Hepatocyte (in vitro differentiated cells): ENCODE measurements at regions not wholly inside any gene's neighbourhood (a gene's known extent, or its start where the extent isn't known, plus 50 kb on each side); places are given as distances from the start of the nearest gene placed in this dataset.

ENCODE experiments used
- DNase-seq: peaks from one replicate; pipeline ENCODE4 v3.0.0-alpha.2; 2016; ENCODE audit warnings: low spot score
- H2AFZ ChIP-seq: fragments of 200-600 bp; sonication (generic); 2 replicates; pipeline ENCODE4 v1.6.0; 2016; ENCODE audit warnings: antibody characterized with exemption, mild to moderate bottlenecking
- H3K27ac ChIP-seq: fragments of 200-600 bp; sonication (generic); 2 replicates; pipeline ENCODE4 v1.5.1; 2016; ENCODE audit warnings: mild to moderate bottlenecking
- H3K27me3 ChIP-seq: fragments of 200-600 bp; sonication (generic); 2 replicates; pipeline ENCODE4 v1.6.1; 2016
- H3K36me3 ChIP-seq: fragments of 200-600 bp; sonication (generic); replicated peaks from 2 replicates; pipeline ENCODE4 v1.5.1; 2016; ENCODE audit warnings: low read depth; ENCODE audit not compliant: insufficient read depth
- H3K4me1 ChIP-seq: fragments of 200-600 bp; sonication (generic); 2 replicates; pipeline ENCODE4 v1.5.1; 2016; ENCODE audit warnings: mild to moderate bottlenecking, moderate library complexity; ENCODE audit not compliant: insufficient read depth
- H3K4me2 ChIP-seq: fragments of 200-600 bp; sonication (generic); 2 replicates; pipeline ENCODE4 v1.6.0; 2016
- H3K4me3 ChIP-seq: fragments of 200-600 bp; sonication (generic); 2 replicates; pipeline ENCODE4 v1.5.1; 2016; ENCODE audit warnings: mild to moderate bottlenecking
- H3K79me2 ChIP-seq: fragments of 200-600 bp; sonication (generic); 2 replicates; pipeline ENCODE4 v1.6.0; 2017; ENCODE audit warnings: mild to moderate bottlenecking
- H3K9me2 ChIP-seq: fragments of 200-600 bp; sonication (generic); replicated peaks from 2 replicates; pipeline ENCODE4 v1.6.0; 2017; ENCODE audit warnings: mild to moderate bottlenecking; ENCODE audit not compliant: insufficient read depth
- H3K9me3 ChIP-seq: fragments of 200-600 bp; sonication (generic); 2 replicates; pipeline ENCODE4 v1.5.1; 2016; ENCODE audit warnings: low read depth, mild to moderate bottlenecking
- H4K20me1 ChIP-seq: fragments of 200-600 bp; sonication (generic); 2 replicates; pipeline ENCODE4 v1.6.0; 2016; ENCODE audit warnings: mild to moderate bottlenecking; ENCODE audit not compliant: insufficient read depth, poor library complexity, severe bottlenecking
- CTCF ChIP-seq: fragments of 200-600 bp; sonication (generic); IDR thresholded peaks from 2 replicates; pipeline ENCODE4 v1.5.1; 2016; ENCODE audit warnings: antibody characterized with exemption, mild to moderate bottlenecking; ENCODE audit not compliant: poor library complexity
- EZH2 ChIP-seq: fragments of 200-600 bp; sonication (generic); IDR thresholded peaks from 2 replicates; pipeline ENCODE4 v1.6.1; 2016; ENCODE audit warnings: antibody characterized with exemption, mild to moderate bottlenecking, borderline replicate concordance
- EZH2phosphoT487 ChIP-seq: fragments of 200-600 bp; sonication (generic); IDR thresholded peaks from one replicate; pipeline ENCODE4 v1.6.1; 2018; ENCODE audit warnings: antibody characterized with exemption, mild to moderate bottlenecking, low read depth, moderate library complexity; ENCODE audit not compliant: unreplicated experiment, severe bottlenecking
- WGBS: methylation state at CpG from one replicate; pipeline ENCODE4 v1.1.6; 2016; ENCODE audit warnings: low lambda C conversion rate; ENCODE audit errors: missing lambda C conversion rate; 5-methylcytosine and 5-hydroxymethylcytosine counted together

- no peak for TF ChIP-seq EZH2phosphoT487
- 88% methylated on average over 5 of the region's 5 CpGs for WGBS
- no peaks in the 10 kb centered on the region for H3K4me1 ChIP-seq
These were observed 229.7 kb upstream of the FOXG1 start for GRCh38 chr14:28536889-28537288.

GRCh38 chr14:28542040-28542439 lies 224.5 kb upstream of the FOXG1 start:
- H3K4me3 ChIP-seq, result no peak overlapping the region
- H4K20me1 ChIP-seq, result no peaks in the 10 kb centered on the region
- H3K27me3 ChIP-seq, result no peaks in the 10 kb centered on the region
- H3K36me3 ChIP-seq, result no peaks in the 10 kb centered on the region
- no peak overlapping the region for H3K4me2 ChIP-seq
- H3K79me2 ChIP-seq, result no peaks in the 10 kb centered on the region
- TF ChIP-seq EZH2phosphoT487 (no peak), EZH2 (no peak), CTCF (no peak)
- DNase-seq, result no peak
- H3K27ac ChIP-seq, result no peak overlapping the region
- H3K4me1 ChIP-seq, result no peaks in the 10 kb centered on the region
- H3K9me3 ChIP-seq, result no peaks in the 10 kb centered on the region
- no peak overlapping the region for H2AFZ ChIP-seq
- 68% methylated on average over 2 of the region's 2 CpGs for WGBS
- no peaks in the 10 kb centered on the region for H3K9me2 ChIP-seq

More at GRCh38 chr14:28536889-28537288, 229.7 kb upstream of the FOXG1 start:
- no peaks in the 10 kb centered on the region for H3K9me2 ChIP-seq
- no peak overlapping the region for H3K4me3 ChIP-seq
- no peaks in the 10 kb centered on the region for H3K36me3 ChIP-seq
- no peak for DNase-seq
- H3K27me3 ChIP-seq, result no peaks in the 10 kb centered on the region
- no peak overlapping the region for H3K4me2 ChIP-seq
- H3K27ac ChIP-seq, result no peak overlapping the region
- H2AFZ ChIP-seq, result no peak overlapping the region
- H3K79me2 ChIP-seq, result no peaks in the 10 kb centered on the region
- no peaks in the 10 kb centered on the region for H4K20me1 ChIP-seq
- H3K9me3 ChIP-seq, result no peaks in the 10 kb centered on the region

- TF ChIP-seq EZH2 (no peak), CTCF (no peak), EZH2phosphoT487 (no peak)
- Histone ChIP-seq H3K27me3 (no peaks in the 10 kb centered on the region), H3K9me3 (no peaks in the 10 kb centered on the region), H3K79me2 (no peaks in the 10 kb centered on the region), H2AFZ (no peak overlapping the region), H3K36me3 (no peaks in the 10 kb centered on the region), H3K4me3 (no peak overlapping the region), H4K20me1 (no peaks in the 10 kb centered on the region), H3K9me2 (no peaks in the 10 kb centered on the region), H3K4me1 (no peaks in the 10 kb centered on the region), H3K27ac (no peak overlapping the region), H3K4me2 (no peak overlapping the region)
- no peak for DNase-seq
These were observed 201.2 kb upstream of the FOXG1 start for GRCh38 chr14:28565345-28565744.

GRCh38 chr14:28570391-28570790 lies 196.2 kb upstream of the FOXG1 start:
- no peaks in the 10 kb centered on the region for H3K36me3 ChIP-seq
- TF ChIP-seq EZH2 (no peak), EZH2phosphoT487 (no peak), CTCF (no peak)
- H3K9me2 ChIP-seq, result no peaks in the 10 kb centered on the region
- H3K27me3 ChIP-seq, result no peaks in the 10 kb centered on the region
- H3K4me2 ChIP-seq, result no peak overlapping the region
- no peaks in the 10 kb centered on the region for H3K9me3 ChIP-seq
- H3K27ac ChIP-seq, result no peak overlapping the region
- no peak overlapping the region for H2AFZ ChIP-seq
- H3K4me3 ChIP-seq, result no peak overlapping the region
- no peaks in the 10 kb centered on the region for H4K20me1 ChIP-seq
- no peak for DNase-seq
- 53% methylated on average over 1 of the region's 1 CpG for WGBS
- no peaks in the 10 kb centered on the region for H3K79me2 ChIP-seq
- no peaks in the 10 kb centered on the region for H3K4me1 ChIP-seq
